T-cell (primary cell): ENCODE measurements at regions not wholly inside any gene's neighbourhood (a gene's known extent, or its start where the extent isn't known, plus 50 kb on each side); places are given as distances from the start of the nearest gene placed in this dataset.

ENCODE experiments used
- ATAC-seq, 4 experiments: fragments of 200-7000 bp in 3 of 4; fragments of 150-1000 bp in 1 of 4; cut with Tn5 transposase; replicated peaks in 1 of 4; 1 replicate in 3 of 4; 2 replicates in 1 of 4; pipeline ENCODE4 v1.10.0; 2021; ENCODE audit warnings: moderate library complexity in 3 of 4, mild to moderate bottlenecking in 2 of 4, moderate number of reproducible peaks in 1 of 4
- CTCF ChIA-PET, 2 donors: fragments of 300-600 bp; sonication (Branson Sonifier 250); formaldehyde crosslinking; loops; one replicate each; lab custom pipeline; 2022; ENCODE audit warnings: antibody characterized with exemption in 2 of 2; lab: Charles Lee
- POLR2A ChIA-PET, 2 donors: fragments of 300-600 bp; sonication (Branson Sonifier 250); formaldehyde crosslinking; loops; one replicate each; lab custom pipeline; 2022; ENCODE audit warnings: antibody characterized with exemption in 2 of 2; lab: Charles Lee
- DNase-seq, 35 experiments: peaks; one replicate each; pipeline versions ENCODE4 v3.0.0 to v3.0.0-alpha.2; 2013 to 2023
- H3K27ac ChIP-seq: one replicate; pipeline ENCODE4 v1.5.1; 2013; ENCODE audit warnings: low read length
- H3K27me3 ChIP-seq, 2 experiments: replicated peaks in 1 of 2; 1 replicate in 1 of 2; 2 replicates in 1 of 2; pipeline versions ENCODE4 v1.6.1 to v1.7.0; 2013; ENCODE audit warnings: low read length in 1 of 2, mixed read lengths in 1 of 2; ENCODE audit not compliant: control insufficient read depth in 2 of 2, insufficient read depth in 2 of 2; ENCODE audit errors: extremely low read depth in 1 of 2
- H3K36me3 ChIP-seq, 2 donors: 1 replicate in 1 of 2; 2 replicates in 1 of 2; pipeline versions ENCODE4 v1.6.1 to v1.7.0; 2013; ENCODE audit warnings: low read length in 1 of 2; ENCODE audit not compliant: control insufficient read depth in 2 of 2, insufficient read depth in 1 of 2; ENCODE audit errors: extremely low read depth in 1 of 2
- H3K4me1 ChIP-seq, 2 experiments: 1 replicate in 1 of 2; 2 replicates in 1 of 2; pipeline versions ENCODE4 v1.6.1 to v1.7.0; 2013; ENCODE audit warnings: low read length in 2 of 2, mixed read lengths in 1 of 2; ENCODE audit not compliant: insufficient read depth in 2 of 2, control insufficient read depth in 1 of 2; ENCODE audit errors: extremely low read depth in 1 of 2
- H3K4me3 ChIP-seq, 2 donors: 1 replicate in 1 of 2; 2 replicates in 1 of 2; pipeline versions ENCODE4 v1.5.1 to v1.7.0; 2013; ENCODE audit warnings: mild to moderate bottlenecking in 2 of 2, low read length in 1 of 2, moderate library complexity in 1 of 2; ENCODE audit not compliant: control insufficient read depth in 1 of 2; ENCODE audit errors: extremely low read depth in 1 of 2
- H3K9me3 ChIP-seq: 2 replicates; pipeline ENCODE4 v1.7.0; 2013
- H3K27ac Mint-ChIP-seq, 2 donors: one replicate each; pipeline ENCODE4 v1.8.0; 2020 to 2021; ENCODE audit warnings: mild to moderate bottlenecking in 2 of 2, mixed read lengths in 2 of 2
- H3K27me3 Mint-ChIP-seq, 2 donors: one replicate each; pipeline ENCODE4 v1.8.0; 2021 to 2022; ENCODE audit warnings: mixed read lengths in 2 of 2
- H3K36me3 Mint-ChIP-seq: one replicate; pipeline ENCODE4 v1.8.0; 2021; ENCODE audit warnings: mixed read lengths
- H3K4me1 Mint-ChIP-seq, 3 donors: one replicate each; pipeline ENCODE4 v1.8.0; 2020 to 2022; ENCODE audit warnings: mixed read lengths in 3 of 3, mild to moderate bottlenecking in 1 of 3
- H3K4me3 Mint-ChIP-seq, 3 donors: one replicate each; pipeline ENCODE4 v1.8.0; 2020 to 2022; ENCODE audit warnings: mild to moderate bottlenecking in 3 of 3, mixed read lengths in 3 of 3, moderate library complexity in 3 of 3
- H3K9me3 Mint-ChIP-seq, 3 donors: one replicate each; pipeline ENCODE4 v1.8.0; 2020 to 2022; ENCODE audit warnings: mixed read lengths in 3 of 3
- WGBS: methylation state at CpG from one replicate; pipeline ENCODE4 v1.1.5; 2013; ENCODE audit warnings: missing lambda C conversion rate; ENCODE audit not compliant: insufficient coverage; 5-methylcytosine and 5-hydroxymethylcytosine counted together

DNA sequence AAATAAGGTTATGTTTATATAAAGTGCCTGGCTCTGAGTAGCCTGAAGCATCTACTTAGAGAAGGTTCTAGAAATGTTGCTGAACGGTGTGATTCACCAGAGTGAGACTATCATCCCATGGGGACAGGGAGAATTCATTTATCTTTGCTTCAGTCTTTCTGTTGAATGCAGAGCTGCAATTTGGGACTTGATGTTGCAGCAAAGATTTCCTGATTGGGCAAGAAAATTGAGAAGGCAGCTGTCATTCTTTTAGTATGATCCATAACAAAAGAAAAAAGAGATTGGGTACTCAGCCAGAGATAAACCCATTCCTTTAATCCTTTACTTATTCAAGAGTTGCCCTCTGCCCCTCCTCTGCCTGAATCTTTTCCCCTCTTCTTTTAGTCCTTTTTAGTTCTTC is 456.3 kb upstream of the WWC1 start:
- CTCF ChIA-PET, result no interaction called here
- WGBS, result 43% methylated on average over 1 of the region's 1 CpG

DNA sequence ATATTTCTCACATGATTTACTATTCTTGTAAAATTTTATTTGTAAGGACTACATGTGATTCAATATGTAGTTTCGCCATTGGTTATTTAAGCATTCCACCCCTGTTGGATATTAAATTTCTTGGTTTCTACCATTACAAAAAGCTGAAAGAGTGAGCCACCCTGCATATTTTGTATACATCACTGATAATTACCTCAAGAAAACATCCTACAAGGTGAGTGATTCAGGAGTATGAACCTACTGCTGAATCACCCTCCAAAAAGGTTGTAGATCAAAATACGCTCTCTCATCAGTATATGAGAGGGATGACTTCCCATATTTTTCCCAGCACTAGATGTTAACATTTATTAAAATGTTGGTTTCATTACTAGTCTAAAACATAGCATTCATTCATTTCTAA is 454.3 kb upstream of the WWC1 start:
- no peak for ATAC-seq
- POLR2A ChIA-PET, result no interaction called here
- Mint-ChIP-seq H3K27ac (no peak overlapping the region), H3K36me3 (no peaks in the 10 kb centered on the region), H3K4me1 (no peaks in the 10 kb centered on the region), H3K4me3 (no peak overlapping the region), H3K9me3 (peaks cover 0 to 9% (median 7%) of the 10 kb centered on the region in 3 donors), H3K27me3 (no peaks in the 10 kb centered on the region)
- no peak overlapping the region for H3K27ac ChIP-seq
- no peak for DNase-seq
- no peaks in the 10 kb centered on the region for H3K27me3 ChIP-seq
- no CpG with 5 or more reads among the region's 2 CpGs for WGBS
- no peaks in the 10 kb centered on the region for H3K36me3 ChIP-seq
- CTCF ChIA-PET, result no interaction called here
- no peak overlapping the region for H3K4me3 ChIP-seq
- no peaks in the 10 kb centered on the region for H3K4me1 ChIP-seq
- no peaks in the 10 kb centered on the region for H3K9me3 ChIP-seq

More for the DNA sequence above, 456.3 kb upstream of the WWC1 start:
- DNase-seq (no peak), ATAC-seq (no peak)
- Mint-ChIP-seq H3K36me3 (no peaks in the 10 kb centered on the region), H3K27me3 (no peaks in the 10 kb centered on the region), H3K4me3 (no peak overlapping the region), H3K9me3 (peaks cover 0 to 13% (median 4%) of the 10 kb centered on the region in 3 donors), H3K27ac (no peak overlapping the region), H3K4me1 (no peaks in the 10 kb centered on the region)
- Histone ChIP-seq H3K9me3 (no peaks in the 10 kb centered on the region), H3K27me3 (no peaks in the 10 kb centered on the region), H3K27ac (no peak overlapping the region), H3K4me3 (no peak overlapping the region), H3K4me1 (no peaks in the 10 kb centered on the region), H3K36me3 (no peaks in the 10 kb centered on the region)
- POLR2A ChIA-PET, result no interaction called here

DNA sequence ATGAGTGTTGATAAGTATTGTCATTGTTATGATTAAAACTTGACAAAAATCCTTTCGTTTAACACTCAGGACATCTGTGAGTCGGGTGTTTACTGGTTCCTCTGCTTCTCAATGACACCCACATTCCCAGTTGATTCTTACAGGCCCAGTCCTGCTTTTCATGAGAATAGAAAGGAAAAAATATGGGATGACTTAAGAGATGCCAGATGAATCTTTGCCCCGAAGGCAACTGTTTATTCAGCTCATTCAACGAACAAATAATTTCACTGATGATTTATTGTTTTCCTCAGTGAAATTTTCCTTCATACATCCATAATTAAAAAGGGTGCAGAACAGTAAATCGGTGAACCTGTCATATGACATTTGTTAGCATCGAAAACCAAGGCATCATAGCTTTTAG is 452.4 kb upstream of the WWC1 start:
- no peaks in the 10 kb centered on the region for H3K4me1 Mint-ChIP-seq

GRCh38 chr5:167840527-167841130 is 450.8 kb upstream of the WWC1 start:
- WGBS, result 100% methylated on average over 1 of the region's 8 CpGs
- ATAC-seq (no peak), DNase-seq (no peak)
- no peak overlapping the region for H3K4me3 Mint-ChIP-seq
- H3K9me3 ChIP-seq, result no peaks in the 10 kb centered on the region
- ChIA-PET CTCF (no interaction called here), POLR2A (no interaction called here)
- H3K4me1 ChIP-seq, result no peaks in the 10 kb centered on the region
- H3K4me1 Mint-ChIP-seq, result no peaks in the 10 kb centered on the region
- H3K4me3 ChIP-seq, result no peak overlapping the region
- peaks cover 0 to 11% (median 8%) of the 10 kb centered on the region in 3 donors for H3K9me3 Mint-ChIP-seq
- no peaks in the 10 kb centered on the region for H3K36me3 ChIP-seq
- no peaks in the 10 kb centered on the region for H3K27me3 Mint-ChIP-seq
- H3K27me3 ChIP-seq, result no peaks in the 10 kb centered on the region
- no peak overlapping the region for H3K27ac Mint-ChIP-seq
- no peaks in the 10 kb centered on the region for H3K36me3 Mint-ChIP-seq
- H3K27ac ChIP-seq, result no peak overlapping the region

More for the DNA sequence above, 452.4 kb upstream of the WWC1 start:
- Mint-ChIP-seq H3K27me3 (no peaks in the 10 kb centered on the region), H3K36me3 (no peaks in the 10 kb centered on the region), H3K9me3 (peaks cover 0 to 7% (median 4%) of the 10 kb centered on the region in 3 donors), H3K27ac (no peak overlapping the region), H3K4me3 (no peak overlapping the region)
- no peaks in the 10 kb centered on the region for H3K36me3 ChIP-seq
- H3K27me3 ChIP-seq, result no peaks in the 10 kb centered on the region
- H3K4me1 ChIP-seq, result no peaks in the 10 kb centered on the region
- WGBS, result 50% methylated on average over 2 of the region's 6 CpGs
- CTCF ChIA-PET, result no interaction called here
- POLR2A ChIA-PET, result no interaction called here
- no peak overlapping the region for H3K27ac ChIP-seq
- no peak overlapping the region for H3K4me3 ChIP-seq
- no peaks in the 10 kb centered on the region for H3K9me3 ChIP-seq
- DNase-seq (no peak), ATAC-seq (no peak)

DNA sequence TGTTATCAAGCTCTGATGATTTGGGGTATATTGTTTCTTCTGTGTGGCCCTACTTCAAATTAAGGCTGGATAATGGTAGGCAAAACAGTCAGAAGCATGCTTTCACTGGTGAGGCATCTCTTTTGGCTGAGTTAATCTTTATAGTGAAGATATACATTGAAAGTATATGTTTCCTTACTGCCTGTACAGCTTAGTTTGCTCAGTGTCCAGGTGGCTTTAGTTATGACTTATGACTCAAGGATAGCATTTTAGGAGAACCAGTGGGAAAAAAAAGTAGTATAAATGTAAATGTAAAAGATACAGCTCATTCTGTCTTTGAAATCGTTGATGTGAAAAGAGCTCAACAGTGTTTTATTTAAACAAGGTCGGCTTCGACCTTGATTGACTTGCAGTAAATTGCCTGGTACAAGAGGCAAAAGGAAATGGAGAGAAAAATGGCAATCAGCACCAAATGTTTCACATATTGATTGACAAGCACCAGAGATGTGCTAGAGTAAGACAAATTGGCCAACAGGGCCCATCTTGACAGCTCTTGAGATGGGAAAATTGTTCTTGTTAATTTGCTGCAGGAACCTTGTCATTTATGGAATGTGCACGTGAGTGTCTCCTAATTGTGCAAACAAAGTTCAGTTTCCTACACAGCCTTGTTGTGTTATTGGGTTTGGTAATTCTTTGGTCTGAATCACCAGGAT is 447.4 kb upstream of the WWC1 start:
- DNase-seq (no peak), ATAC-seq (no peak)
- no peak overlapping the region for H3K4me3 Mint-ChIP-seq
- H3K9me3 ChIP-seq, result no peaks in the 10 kb centered on the region
- H3K27ac Mint-ChIP-seq, result no peak overlapping the region
- no peaks in the 10 kb centered on the region for H3K4me1 Mint-ChIP-seq
- H3K27ac ChIP-seq, result no peak overlapping the region
- 81% methylated on average over 4 of the region's 4 CpGs for WGBS
- POLR2A ChIA-PET, result no interaction called here
- H3K4me3 ChIP-seq, result no peak overlapping the region
- H3K9me3 Mint-ChIP-seq, result peaks cover 0 to 16% (median 12%) of the 10 kb centered on the region in 3 donors
- H3K36me3 Mint-ChIP-seq, result no peaks in the 10 kb centered on the region
- H3K27me3 ChIP-seq, result no peaks in the 10 kb centered on the region
- no peaks in the 10 kb centered on the region for H3K4me1 ChIP-seq
- H3K27me3 Mint-ChIP-seq, result peaks cover 0 to 2% of the 10 kb centered on the region in 2 donors
- CTCF ChIA-PET, result interaction anchor here in 1 of 2 donors (0.7 kb wide), 1 partner anchor 114 kb away, joined by 3 read pairs; no protein-coding TSS in a partner anchor
- no peaks in the 10 kb centered on the region for H3K36me3 ChIP-seq

- Histone ChIP-seq H3K9me3 (no peaks in the 10 kb centered on the region), H3K4me3 (no peak overlapping the region), H3K4me1 (no peaks in the 10 kb centered on the region), H3K27ac (no peak overlapping the region), H3K27me3 (no peaks in the 10 kb centered on the region), H3K36me3 (no peaks in the 10 kb centered on the region)
- peaks cover 0 to 20% (median 12%) of the 10 kb centered on the region in 3 donors for H3K9me3 Mint-ChIP-seq
- no peaks in the 10 kb centered on the region for H3K36me3 Mint-ChIP-seq
- ATAC-seq (no peak), DNase-seq (no peak)
- H3K4me1 Mint-ChIP-seq, result no peaks in the 10 kb centered on the region
- peaks cover 0 to 6% of the 10 kb centered on the region in 2 donors for H3K27me3 Mint-ChIP-seq
- ChIA-PET POLR2A (no interaction called here), CTCF (no interaction called here)
- WGBS, result 63% methylated on average over 1 of the region's 2 CpGs
- no peak overlapping the region for H3K27ac Mint-ChIP-seq
- no peak overlapping the region for H3K4me3 Mint-ChIP-seq
Measured at GRCh38 chr5:167845952-167846351, 445.5 kb upstream of the WWC1 start.
